Smooth muscle cell (in vitro differentiated cells): ENCODE measurements at regions not wholly inside any gene's neighbourhood (a gene's known extent, or its start where the extent isn't known, plus 50 kb on each side); places are given as distances from the start of the nearest gene placed in this dataset.

ENCODE experiments used
- DNase-seq: peaks from one replicate; lab custom pipeline; 2025; ENCODE audit not compliant: unreplicated experiment; lab: John Stamatoyannopoulos, UW
- H2AFZ ChIP-seq: fragments of 200-600 bp; sonication (generic); 2 replicates; pipeline ENCODE4 v1.6.0; 2016; ENCODE audit warnings: antibody characterized with exemption, low read depth, mild to moderate bottlenecking
- H3F3A ChIP-seq: fragments of 200-600 bp; sonication (generic); 2 replicates; pipeline ENCODE4 v1.6.0; 2017; ENCODE audit warnings: antibody characterized with exemption, low read depth
- H3K27ac ChIP-seq: fragments of 200-600 bp; sonication (generic); 2 replicates; pipeline ENCODE4 v1.5.1; 2016; ENCODE audit warnings: low read depth, mild to moderate bottlenecking
- H3K27me3 ChIP-seq: fragments of 200-600 bp; sonication (generic); 2 replicates; pipeline ENCODE4 v1.6.1; 2016; ENCODE audit warnings: low read depth, mild to moderate bottlenecking
- H3K36me3 ChIP-seq: fragments of 200-600 bp; sonication (generic); 2 replicates; pipeline ENCODE4 v1.5.1; 2016; ENCODE audit warnings: low read depth
- H3K4me1 ChIP-seq: fragments of 200-600 bp; sonication (generic); 2 replicates; pipeline ENCODE4 v1.5.1; 2016; ENCODE audit warnings: low read depth
- H3K4me2 ChIP-seq: fragments of 200-600 bp; sonication (generic); 2 replicates; pipeline ENCODE4 v1.6.0; 2016; ENCODE audit warnings: mild to moderate bottlenecking
- H3K4me3 ChIP-seq: fragments of 200-600 bp; sonication (generic); 2 replicates; pipeline ENCODE4 v1.5.1; 2016; ENCODE audit warnings: mild to moderate bottlenecking
- H3K79me2 ChIP-seq: fragments of 200-600 bp; sonication (generic); 2 replicates; pipeline ENCODE4 v1.6.0; 2016; ENCODE audit warnings: low read depth, mild to moderate bottlenecking
- H3K9ac ChIP-seq: fragments of 200-600 bp; sonication (generic); 2 replicates; pipeline ENCODE4 v1.6.0; 2016; ENCODE audit warnings: low read depth
- H3K9me3 ChIP-seq: fragments of 200-600 bp; sonication (generic); replicated peaks from 2 replicates; pipeline ENCODE4 v1.5.1; 2016; ENCODE audit warnings: low read depth
- H4K20me1 ChIP-seq: fragments of 200-600 bp; sonication (generic); 2 replicates; pipeline ENCODE4 v1.6.0; 2016; ENCODE audit warnings: low read depth
- WGBS: methylation state at CpG from one replicate; pipeline ENCODE4 v1.1.7; 2016; ENCODE audit warnings: low lambda C conversion rate; 5-methylcytosine and 5-hydroxymethylcytosine counted together
- TF ChIP-seq, protein P1 (sequence below): fragments of 200-600 bp; sonication (generic); IDR thresholded peaks from 2 replicates; pipeline ENCODE4 v1.5.1; 2017; ENCODE audit warnings: borderline replicate concordance, mild to moderate bottlenecking, antibody characterized with exemption; ENCODE audit not compliant: insufficient read depth, poor library complexity, severe bottlenecking

DNA sequence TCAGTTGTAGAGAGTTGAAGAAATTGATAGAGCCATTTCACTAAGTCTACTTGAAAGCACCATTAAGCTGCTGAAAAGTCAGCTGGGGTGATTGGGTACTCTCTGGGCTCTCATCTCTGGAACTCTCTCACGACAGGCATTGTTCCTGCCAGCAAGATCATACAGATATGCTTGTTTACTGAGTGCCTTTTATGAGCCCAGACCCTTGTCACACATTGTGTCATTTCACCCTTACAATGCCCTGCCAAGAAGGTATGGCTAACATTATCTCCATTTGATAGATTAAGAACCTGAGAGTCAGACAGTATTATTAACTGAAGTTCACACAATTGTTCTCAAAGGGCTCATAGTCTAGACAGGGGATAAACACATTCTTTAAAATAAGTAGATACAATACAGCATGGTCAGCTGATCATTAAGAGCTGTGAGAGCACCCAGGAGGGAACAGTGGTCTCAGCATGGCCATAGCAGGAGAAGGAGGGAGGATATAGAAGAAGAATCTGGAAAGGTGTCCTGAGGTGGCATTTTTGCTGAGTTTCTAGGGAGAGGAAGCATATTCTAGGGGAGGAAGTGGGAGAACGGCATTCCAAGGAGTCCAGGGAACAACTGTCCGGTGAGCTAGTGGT, 580.5 kb downstream of the INSC start:
- Histone ChIP-seq H2AFZ (no peak overlapping the region), H3K4me3 (no peak overlapping the region), H3F3A (no peaks in the 10 kb centered on the region), H3K79me2 (no peaks in the 10 kb centered on the region), H4K20me1 (no peaks in the 10 kb centered on the region), H3K4me1 (no peaks in the 10 kb centered on the region), H3K9ac (no peak overlapping the region), H3K4me2 (no peak overlapping the region), H3K36me3 (no peaks in the 10 kb centered on the region), H3K27me3 (no peaks in the 10 kb centered on the region), H3K27ac (no peak overlapping the region), H3K9me3 (no peaks in the 10 kb centered on the region)
- DNase-seq, result no peak
- TF ChIP-seq, protein P1, sequence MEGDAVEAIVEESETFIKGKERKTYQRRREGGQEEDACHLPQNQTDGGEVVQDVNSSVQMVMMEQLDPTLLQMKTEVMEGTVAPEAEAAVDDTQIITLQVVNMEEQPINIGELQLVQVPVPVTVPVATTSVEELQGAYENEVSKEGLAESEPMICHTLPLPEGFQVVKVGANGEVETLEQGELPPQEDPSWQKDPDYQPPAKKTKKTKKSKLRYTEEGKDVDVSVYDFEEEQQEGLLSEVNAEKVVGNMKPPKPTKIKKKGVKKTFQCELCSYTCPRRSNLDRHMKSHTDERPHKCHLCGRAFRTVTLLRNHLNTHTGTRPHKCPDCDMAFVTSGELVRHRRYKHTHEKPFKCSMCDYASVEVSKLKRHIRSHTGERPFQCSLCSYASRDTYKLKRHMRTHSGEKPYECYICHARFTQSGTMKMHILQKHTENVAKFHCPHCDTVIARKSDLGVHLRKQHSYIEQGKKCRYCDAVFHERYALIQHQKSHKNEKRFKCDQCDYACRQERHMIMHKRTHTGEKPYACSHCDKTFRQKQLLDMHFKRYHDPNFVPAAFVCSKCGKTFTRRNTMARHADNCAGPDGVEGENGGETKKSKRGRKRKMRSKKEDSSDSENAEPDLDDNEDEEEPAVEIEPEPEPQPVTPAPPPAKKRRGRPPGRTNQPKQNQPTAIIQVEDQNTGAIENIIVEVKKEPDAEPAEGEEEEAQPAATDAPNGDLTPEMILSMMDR, result no peak
- WGBS, result 70% methylated on average over 3 of the region's 3 CpGs

DNA sequence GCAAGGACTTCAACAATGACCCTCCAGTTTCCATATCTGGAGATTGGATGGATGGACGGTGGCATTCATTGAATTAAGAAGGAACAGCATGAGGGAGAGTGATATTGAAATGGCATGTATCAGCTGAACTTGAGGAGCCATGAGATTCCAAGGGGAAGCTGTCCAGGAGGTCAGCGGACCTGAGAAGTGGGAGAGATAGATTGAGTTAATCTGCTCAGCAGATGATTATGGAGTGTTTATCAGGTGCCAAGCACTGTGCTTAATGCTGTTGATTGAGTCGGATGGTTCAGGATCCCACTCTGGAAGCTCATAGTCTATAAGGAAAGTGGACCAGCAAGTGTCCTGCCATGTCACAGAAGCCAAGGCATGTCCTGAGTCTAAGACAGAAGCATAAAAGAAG, 581.3 kb downstream of the INSC start:
- Histone ChIP-seq H3K9ac (no peak overlapping the region), H4K20me1 (no peaks in the 10 kb centered on the region), H3K9me3 (no peaks in the 10 kb centered on the region), H3K4me1 (no peaks in the 10 kb centered on the region), H3K79me2 (no peaks in the 10 kb centered on the region), H3K27ac (no peak overlapping the region), H3K4me3 (no peak overlapping the region), H3F3A (no peaks in the 10 kb centered on the region), H2AFZ (no peak overlapping the region), H3K27me3 (no peaks in the 10 kb centered on the region), H3K4me2 (no peak overlapping the region), H3K36me3 (no peaks in the 10 kb centered on the region)
- no peak for DNase-seq
- TF ChIP-seq, protein P1, result no peak
- WGBS, result 77% methylated on average over 3 of the region's 3 CpGs

DNA sequence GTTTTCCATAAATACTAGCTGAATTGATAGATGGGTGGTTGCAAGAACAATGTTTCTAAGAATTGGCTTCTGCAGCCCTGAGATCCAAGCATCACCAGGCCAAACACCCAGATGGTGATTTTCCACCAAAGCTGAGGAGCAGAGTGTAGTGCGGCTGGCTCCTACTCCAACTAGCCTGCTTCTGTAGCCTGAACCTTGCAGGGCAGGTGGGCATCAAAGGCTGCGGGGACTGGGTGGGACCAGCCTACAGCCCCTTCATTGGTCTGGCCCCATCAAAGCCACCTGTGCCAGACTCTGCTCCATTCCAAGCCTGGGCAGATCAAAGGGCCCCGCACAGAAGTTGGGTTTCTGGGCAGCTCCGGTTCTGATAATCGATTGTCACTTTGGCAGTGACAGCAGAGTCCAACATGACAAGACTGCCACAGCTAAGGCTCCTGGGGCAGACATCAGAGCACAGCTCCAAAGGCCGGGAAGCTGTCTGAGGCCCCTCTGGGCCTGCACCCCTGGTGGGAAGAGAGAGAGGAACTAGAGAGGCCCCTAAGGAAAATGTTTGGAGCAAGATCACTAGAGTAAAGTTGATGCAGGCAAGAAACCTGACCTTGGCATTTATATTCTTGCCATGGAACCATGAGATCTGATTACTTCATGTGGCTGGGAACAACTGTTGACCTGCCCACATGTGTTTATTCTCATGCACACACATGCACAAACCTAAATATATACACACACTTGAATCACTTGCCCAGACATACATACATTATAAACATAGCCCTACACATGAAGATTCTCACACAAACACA, 582.9 kb downstream of the INSC start:
- H4K20me1 ChIP-seq, result no peaks in the 10 kb centered on the region
- no peak overlapping the region for H3K9ac ChIP-seq
- H3K36me3 ChIP-seq, result no peaks in the 10 kb centered on the region
- H3F3A ChIP-seq, result no peaks in the 10 kb centered on the region
- H3K27me3 ChIP-seq, result no peaks in the 10 kb centered on the region
- H3K4me3 ChIP-seq, result no peak overlapping the region
- H3K4me1 ChIP-seq, result no peaks in the 10 kb centered on the region
- H3K4me2 ChIP-seq, result no peak overlapping the region
- no peaks in the 10 kb centered on the region for H3K79me2 ChIP-seq
- no peak overlapping the region for H2AFZ ChIP-seq
- 93% methylated on average over 6 of the region's 6 CpGs for WGBS
- H3K27ac ChIP-seq, result no peak overlapping the region
- DNase-seq, result no peak
- H3K9me3 ChIP-seq, result no peaks in the 10 kb centered on the region
- TF ChIP-seq, protein P1, result no peak

DNA sequence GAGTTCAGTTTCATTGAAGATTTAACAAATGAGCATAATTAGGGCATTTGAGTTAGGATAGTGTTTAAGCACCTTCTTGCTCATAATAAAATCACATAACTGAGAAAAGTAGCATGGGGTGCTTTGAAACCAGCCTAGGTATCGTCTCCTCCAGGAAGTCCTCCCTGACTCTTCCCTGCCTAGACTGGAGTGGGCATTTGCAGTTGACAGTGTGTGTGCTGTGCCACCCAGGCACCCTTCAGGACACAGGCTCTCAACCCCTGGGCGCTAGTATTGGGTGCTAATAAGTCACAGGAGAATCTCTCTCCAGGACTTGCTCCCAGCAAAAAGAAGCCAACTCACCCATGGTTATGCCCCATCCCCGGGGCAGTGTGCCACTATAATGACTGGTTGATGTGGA, 584.1 kb downstream of the INSC start:
- no peak for DNase-seq
- no peak overlapping the region for H3K4me2 ChIP-seq
- H3K9me3 ChIP-seq, result no peaks in the 10 kb centered on the region
- H3K79me2 ChIP-seq, result no peaks in the 10 kb centered on the region
- no peak overlapping the region for H3K9ac ChIP-seq
- no peak overlapping the region for H3K4me3 ChIP-seq
- H3K36me3 ChIP-seq, result no peaks in the 10 kb centered on the region
- H2AFZ ChIP-seq, result no peak overlapping the region
- WGBS, result 84% methylated on average over 3 of the region's 3 CpGs
- H4K20me1 ChIP-seq, result no peaks in the 10 kb centered on the region
- no peak overlapping the region for H3K27ac ChIP-seq
- TF ChIP-seq, protein P1, result no peak
- H3F3A ChIP-seq, result no peaks in the 10 kb centered on the region
- no peaks in the 10 kb centered on the region for H3K4me1 ChIP-seq
- H3K27me3 ChIP-seq, result no peaks in the 10 kb centered on the region
